Superior temporal gyrus (tissue), 1 donor: ENCODE measurements at regions not wholly inside any gene's neighbourhood (a gene's known extent, or its start where the extent isn't known, plus 50 kb on each side); places are given as distances from the start of the nearest gene placed in this dataset.
"Not testable (repeated sequence)": the region's sequence is repeated elsewhere in the genome, so short reads cannot be mapped to it uniquely, and the experiment has no call there.

ENCODE experiments used
- DNase-seq: peaks from one replicate; pipeline ENCODE4 v3.0.0-alpha.2; 2016; ENCODE audit errors: extremely low spot score

DNA sequence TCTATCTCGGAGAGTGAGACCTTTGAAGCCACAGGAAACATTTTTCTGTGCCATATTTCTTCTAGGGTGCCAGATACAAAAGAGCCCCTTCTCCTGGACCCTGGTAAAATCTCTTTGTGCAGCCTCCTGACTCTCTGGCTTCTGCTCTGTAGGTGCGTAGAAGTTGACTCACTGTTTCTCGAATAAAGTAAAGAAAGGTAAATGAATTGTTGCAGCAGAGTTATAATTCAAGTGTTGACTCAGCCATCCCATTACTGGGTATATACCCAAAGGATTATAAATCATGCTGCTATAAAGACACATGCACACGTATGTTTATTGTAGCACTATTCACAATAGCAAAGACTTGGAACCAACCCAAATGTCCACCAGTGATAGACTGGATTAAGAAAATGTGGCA is 371.0 kb downstream of the OSTF1 start:
- DNase-seq: not testable (repeated sequence)

DNA sequence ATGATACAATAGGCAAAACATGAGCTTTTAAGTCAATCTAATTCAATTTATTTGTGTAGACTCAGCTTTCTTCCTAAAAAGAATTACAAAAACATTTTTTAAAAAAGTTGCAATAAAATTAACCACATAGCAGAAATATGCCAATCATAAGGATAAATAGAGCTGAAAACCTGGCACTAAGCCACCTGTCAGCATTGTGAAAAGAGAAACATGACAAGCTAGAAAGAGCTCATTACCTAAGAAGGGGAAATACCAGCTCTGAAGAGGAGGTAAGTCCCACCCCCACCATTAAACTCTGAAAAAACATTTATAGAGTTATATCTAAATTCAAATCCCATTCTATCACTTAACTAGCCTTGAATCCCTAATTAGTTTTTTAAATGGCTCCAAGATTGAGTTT is 372.9 kb downstream of the OSTF1 start:
- no peak for DNase-seq

DNA sequence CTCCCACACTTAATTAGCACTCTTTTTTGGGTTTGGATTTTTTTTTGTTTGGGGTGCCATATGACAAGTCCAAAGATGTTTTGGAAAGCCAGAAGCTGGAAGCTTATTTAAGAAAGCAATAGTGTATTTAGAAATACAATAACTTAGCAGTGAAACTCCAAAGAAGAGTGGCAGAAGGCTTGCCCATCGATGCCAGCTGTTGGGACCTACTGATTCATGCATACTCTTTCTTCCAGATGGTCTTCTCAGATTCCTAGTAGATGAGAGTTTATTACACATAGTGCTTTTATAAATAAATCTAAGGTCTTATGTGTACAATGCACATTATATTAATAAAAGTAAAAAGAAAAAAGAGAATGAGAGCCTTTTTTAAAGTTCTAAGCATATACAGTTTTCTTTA is 374.6 kb downstream of the OSTF1 start:
- no peak for DNase-seq

DNA sequence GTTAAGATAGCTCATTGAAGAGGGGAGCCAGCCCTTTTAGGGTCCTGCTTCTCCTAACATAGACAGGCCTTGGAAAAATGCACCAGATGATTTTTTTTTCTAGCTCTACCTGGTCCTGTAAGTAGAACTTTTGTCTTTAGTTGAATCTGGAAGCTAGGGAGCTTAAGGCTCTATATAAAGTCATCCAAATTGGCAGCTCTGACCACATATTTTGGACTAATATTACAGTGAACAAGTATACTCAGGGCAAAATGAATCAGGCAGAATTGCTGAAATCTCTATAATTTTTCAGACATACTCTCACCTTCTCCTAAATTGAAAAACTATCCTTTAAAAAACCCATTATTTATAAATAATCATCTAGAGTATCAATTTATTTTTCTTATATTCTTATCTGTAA is 375.6 kb downstream of the OSTF1 start:
- DNase-seq: no peak

DNA sequence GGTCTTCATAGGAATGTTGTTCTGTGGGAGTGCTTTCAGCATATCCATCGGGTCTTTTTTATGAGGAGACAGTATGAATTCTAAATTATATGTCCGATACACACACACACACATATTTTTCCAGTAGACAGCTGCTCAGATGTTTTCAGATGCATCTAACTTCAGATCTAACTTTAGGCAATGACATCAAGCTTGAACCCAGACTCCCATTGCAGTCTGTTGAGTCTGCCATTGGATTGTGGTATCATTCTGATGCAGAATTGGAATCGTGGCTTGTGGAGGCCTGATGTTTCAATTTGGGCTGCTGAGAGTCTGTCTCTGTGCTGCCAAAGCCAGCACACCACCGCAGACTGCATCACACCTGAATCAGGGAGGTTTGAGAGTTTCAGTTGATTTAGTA is 376.4 kb downstream of the OSTF1 start:
- no peak for DNase-seq

DNA sequence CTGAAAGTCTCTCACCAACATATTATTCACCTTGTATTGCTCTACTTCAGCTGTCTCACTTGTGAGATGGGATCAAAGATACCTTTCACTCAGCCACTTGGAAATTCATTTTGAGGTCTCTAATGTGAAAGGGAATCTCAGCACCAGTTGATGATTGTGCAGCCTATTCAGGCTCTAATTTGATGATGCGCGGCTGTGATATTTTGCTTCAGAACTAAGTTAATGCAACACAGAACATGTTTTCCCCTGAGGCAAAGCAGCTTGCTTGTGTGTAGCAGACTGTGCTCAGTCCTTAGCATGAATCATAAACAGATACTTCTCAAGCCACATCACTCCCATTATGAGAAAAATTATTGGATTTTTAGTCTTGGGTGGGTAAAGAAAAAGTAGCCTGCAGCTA is 378.8 kb downstream of the OSTF1 start:
- DNase-seq: no peak

DNA sequence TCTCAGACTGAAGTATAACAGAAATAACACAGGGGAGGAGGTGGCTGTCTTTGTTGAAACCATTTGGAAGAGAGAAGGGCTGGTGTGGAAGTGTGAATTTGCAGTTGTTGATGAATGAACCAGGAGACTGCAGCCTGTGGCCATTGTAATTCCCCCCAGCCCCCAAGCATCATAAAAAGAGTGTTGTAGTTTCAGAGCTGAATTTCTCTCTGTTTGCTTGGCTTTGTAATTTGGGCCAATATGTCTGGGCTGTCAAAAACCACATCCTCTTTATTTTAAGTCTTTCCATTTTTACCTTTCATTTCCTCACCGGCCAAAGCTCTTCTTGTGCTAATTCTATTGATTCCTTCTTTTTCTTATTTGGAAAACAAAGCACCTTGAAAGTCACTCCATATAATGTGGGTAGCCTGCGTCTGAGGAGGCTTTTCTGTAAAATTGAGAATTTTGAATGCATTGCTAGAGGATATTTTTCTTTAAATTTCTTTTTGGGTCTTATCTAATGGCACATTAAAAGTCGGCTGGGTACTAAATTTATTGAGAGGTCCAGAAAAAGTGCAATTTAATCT is 383.3 kb downstream of the OSTF1 start:
- no peak for DNase-seq

DNA sequence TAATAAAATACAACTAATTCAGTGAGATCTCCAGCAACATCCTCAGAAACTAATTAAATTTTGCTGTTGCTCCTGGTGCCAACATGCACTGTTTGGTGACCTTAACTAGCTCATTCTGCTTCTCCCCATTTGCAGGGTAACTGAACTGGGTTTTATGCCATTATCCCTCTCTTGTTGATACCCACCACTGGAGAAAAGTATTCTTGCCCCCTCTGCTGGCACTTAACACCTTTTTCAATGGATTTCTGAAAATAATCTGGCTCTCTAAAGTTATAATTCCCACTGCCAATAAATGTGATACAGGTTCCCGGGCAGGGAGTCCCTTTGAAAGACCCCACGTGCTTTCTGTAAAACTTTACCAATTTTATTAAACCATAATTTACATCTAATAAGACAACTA is 394.3 kb downstream of the OSTF1 start:
- DNase-seq: no peak

DNA sequence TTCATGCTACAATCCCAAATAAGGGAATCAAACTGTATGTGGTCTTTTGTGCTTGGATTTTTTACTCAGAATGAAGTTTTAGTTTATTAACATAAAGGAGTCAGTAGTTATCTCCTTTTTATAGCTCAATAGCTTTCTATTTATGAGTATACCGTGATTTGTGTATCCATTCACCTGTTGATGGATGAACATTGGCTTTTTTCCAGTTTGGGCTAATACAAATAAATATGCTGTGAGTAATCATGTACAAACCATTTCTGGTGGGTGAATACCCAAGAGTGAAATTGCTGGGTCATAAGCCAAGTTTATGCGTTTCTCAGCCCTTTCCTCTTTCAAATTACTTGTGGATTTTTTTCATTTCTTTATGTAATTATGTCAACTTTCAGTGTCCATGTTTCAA is 395.3 kb downstream of the OSTF1 start:
- no peak for DNase-seq

DNA sequence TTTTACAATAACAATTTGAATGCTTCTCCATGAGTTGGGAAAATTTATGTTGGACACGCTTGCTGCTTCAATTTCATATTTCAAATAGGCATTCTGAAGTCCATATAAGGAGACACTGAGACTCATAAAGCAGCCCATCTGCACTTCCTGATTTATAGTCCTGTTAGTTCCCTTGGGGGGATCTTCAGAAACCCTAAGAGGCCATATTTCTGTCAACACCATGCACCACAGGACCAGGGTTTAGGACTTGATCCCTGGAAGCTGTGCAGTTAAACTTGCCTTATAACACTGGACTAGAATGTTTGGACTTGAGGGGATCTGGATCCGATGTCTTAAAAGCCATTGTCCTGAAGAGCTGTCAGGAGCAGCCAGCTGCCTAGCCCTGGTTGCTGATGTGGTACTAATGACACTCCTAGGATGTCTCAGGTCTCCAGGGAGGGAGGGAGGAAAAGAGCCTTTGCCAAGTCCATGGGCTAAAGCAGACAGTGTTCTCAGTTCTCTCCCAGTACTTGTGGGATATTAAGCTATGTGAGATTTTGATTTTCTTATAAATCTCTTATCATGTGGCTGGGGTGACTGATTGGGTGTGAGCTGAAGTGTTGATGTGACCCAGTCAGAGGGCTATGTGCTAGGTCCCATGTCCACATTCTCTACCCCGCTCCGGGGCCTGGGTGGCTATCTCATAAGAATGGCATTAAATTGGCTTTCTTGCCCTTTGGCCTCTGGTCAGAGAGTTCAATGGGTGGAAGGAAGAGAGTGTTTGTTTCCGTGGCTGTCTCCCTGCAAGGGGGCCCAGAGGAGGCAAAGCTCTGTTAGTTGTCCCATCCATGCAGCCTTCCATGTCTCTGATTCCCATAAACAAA is 399.8 kb downstream of the OSTF1 start:
- DNase-seq: no peak

DNA sequence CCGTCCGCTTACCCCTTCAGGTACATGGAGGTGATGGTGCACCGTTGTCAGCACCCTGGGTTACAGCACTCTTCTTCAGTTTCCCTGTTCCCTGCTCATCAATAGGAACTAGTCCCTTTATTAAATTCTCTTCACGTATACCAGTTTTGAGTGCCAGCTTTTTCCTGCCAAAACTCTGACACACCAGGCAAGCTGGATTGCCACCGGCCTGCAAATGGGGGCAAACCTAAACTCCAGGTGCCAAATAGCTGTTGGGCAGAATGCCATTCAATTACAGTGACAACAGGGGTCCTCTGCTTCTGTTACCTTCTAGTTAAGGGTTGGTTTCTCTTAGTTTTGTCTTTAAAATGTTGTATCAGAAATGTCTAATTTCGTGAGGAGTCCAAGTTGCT is 400.4 kb downstream of the OSTF1 start:
- peak; percentile 21 for DNase-seq

DNA sequence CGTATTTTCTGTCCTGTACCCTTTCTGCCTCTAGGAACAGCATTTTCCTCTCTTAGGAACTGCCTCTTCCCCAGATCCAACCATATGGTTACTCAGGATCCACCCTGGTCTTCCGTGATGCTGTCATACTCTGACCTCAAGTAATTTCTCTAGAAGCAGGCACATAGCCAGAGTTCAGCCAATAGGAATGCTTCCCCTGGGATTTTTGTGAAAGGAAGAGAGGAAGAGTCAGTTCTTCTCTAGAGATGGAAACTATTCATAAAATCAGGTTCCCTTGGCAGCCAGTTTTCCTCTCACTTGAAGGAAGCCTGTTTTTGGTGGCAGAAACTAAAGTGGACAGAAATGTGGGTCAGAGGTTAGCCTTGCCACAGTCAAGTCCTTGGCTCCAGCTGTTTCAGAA is 400.1 kb upstream of the PCSK5 start:
- no peak for DNase-seq

DNA sequence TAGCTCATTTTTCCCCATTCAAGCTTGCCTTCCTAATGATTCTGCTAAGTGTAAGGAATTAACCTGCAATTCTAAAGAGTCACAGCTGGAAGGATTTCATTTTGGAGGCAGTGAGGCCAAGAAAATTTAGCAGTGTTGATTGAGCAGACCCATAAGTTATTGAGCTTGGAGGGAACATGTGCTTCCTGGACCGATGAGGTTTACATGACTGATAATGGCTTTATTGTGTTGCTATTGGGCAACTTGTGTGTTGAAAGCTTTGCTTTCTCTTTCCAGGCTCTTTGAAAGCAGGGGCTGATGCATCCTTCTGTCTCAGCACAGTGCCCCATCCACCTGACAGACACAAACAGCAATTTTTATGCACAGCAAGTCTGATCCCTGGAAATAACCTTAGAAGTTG is 398.9 kb upstream of the PCSK5 start:
- no peak for DNase-seq

DNA sequence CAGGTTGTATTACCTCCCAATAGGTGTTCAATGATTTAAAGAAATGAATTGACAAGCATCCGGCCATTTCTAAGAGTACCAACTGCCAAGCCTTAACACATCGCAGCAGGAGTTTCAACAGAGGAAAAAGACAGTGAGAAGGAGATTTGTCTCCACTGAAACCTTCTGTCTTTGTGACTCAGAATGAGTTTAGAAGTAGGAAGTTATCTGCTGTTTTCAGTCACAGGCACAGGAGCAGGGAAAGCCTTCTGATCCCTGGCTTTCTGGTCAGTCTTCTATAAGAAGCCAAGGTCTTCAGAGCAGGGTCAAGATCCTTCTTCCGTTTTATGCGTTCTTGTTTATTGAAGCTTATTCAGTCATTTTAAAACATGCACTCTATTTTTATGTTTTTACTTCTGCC is 390.7 kb upstream of the PCSK5 start:
- no peak for DNase-seq

DNA sequence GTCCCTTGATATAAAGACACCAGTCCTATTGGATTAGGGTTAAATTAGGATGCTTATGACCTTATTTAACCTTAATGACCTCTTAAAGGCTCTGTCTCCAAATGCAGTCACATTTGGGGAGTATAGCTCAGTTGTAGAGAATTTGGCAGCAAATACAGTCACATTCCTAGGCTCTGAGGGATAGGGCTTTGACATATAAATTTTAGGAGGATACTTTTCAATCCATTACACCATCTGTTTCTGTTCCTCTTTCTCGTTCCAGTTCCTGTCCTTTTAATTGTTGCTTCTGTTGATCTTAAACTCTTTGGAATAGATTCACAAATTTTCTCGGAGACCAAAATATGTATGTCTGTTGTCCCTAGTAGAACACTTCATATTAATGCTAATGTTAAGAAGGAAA is 390.0 kb upstream of the PCSK5 start:
- no peak for DNase-seq

DNA sequence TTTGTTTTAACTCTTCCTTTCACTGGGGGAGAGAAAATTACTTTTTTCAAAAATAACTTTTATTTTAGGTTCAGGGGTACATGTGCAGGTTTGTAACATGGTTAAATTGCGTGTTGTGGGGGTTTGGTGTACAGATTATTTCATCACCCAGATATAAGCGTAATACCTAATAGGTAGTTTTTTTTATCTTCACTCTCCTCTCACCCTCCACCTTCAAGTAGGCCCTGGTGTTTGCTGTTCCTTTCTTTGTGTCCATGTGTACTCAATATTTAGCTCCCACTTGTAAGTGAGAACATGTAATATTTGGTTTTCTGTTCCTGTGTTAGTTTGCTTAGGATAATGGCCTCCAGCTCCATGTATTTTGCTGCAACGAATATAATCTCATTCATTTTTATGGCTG is 389.5 kb upstream of the PCSK5 start:
- not testable (repeated sequence) for DNase-seq

DNA sequence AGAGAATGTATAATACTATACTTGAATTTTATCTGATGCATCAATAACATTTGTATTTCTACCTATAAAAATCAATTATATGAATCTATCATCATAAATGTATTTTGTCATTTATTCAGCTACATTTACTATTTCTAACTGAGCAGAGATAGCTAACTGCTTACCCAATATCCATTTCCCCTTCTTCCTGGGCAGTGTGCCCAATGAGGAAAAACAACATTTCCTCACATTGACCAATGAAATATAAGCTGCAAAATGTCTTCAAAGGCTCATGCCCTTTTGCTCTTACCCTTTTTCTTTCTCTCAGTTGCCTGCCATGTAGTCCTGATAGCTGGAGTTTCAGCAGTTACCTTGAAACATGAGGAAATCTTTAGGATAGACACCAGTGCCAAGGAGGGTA is 385.8 kb upstream of the PCSK5 start:
- no peak for DNase-seq

DNA sequence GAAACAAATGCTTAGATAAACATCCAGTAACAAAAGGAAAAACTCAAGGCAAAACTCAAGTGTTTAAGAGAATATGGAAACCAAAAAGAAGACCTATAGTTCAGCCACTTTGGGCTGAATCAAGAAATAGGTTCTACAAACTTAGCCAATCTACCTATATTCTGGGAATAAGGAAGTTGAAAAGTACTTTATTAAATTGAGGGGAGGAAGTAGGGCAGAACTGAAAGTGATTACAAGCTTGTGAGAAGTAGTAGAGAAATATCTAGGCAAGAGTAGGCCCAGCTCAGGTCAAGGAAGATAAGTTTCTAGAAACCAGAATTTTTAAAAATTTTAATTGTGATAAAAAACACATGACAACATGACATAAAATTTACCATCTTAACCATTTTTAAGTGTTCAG is 384.8 kb upstream of the PCSK5 start:
- no peak for DNase-seq

DNA sequence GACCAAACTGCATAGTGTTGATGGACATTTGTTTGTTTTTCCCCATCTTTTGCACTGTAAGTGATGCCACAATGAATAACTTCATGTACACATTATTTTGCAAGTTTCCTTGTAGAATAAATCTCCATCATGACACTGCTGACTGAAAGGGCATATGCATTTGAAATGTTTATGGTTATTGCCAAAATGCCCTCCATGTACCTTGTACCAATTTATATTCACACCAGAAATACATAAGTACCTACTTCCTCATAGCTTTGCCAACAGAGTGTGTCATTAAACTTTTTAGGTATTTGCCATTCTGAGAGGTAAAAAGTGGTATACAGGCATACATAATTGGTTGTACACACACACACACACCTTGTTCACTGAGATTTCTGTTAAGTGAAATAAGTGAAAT is 361.0 kb upstream of the PCSK5 start:
- no peak for DNase-seq

DNA sequence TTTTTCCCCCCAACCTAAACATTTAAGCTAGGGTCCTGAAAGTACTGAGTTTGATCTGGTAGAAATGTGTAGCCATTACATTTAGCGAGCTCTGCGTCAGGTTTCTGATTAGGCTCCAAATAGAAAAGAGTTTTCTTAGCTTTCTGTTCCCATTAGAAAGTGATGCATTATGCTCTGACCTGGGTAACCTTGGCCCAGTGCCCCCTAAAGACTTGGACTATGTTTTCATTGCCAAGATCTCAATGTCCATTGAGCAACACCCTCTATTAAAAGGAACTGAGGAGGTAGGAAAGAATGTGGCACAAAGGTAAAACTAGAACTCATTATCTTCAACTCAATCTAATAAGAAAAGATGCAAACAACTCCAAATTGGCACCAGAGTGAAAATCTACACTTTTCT is 358.9 kb upstream of the PCSK5 start:
- no peak for DNase-seq

DNA sequence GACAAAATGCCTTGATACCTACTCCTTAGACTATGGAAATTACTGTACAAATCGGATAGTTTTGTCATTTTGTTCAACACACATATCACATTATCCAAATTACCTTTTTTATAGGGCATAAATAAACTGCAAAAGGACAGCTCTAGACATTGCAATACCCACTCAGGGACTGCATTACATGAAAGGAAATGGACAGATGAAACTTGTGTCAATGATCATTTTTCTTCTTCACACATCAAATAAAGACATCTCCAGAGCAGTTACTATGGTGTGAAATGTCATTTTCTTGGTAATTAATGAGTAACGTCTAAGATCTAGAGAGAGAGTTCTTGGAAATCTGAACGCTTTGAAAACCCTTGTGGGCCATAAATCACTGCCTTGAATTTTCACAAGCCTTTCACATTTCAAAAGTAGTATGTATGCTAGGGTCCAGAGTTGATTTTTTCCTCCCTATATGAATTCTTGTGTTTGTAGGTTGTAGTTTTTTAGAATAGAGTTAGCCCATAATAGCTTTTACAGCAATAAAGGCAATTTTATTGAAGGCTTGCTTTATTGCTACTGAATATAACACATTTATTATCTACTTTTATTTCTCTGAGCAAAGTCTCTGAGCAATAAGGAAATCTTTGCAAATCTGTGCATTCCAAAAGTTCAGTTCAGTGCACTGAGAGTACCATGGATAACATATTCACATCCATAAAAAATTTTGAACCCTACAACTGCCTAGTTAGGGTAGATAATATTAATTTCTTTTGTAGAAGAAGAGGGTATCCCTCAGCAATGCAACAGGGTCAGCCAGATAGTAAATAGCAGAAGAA is 358.0 kb upstream of the PCSK5 start:
- no peak for DNase-seq

DNA sequence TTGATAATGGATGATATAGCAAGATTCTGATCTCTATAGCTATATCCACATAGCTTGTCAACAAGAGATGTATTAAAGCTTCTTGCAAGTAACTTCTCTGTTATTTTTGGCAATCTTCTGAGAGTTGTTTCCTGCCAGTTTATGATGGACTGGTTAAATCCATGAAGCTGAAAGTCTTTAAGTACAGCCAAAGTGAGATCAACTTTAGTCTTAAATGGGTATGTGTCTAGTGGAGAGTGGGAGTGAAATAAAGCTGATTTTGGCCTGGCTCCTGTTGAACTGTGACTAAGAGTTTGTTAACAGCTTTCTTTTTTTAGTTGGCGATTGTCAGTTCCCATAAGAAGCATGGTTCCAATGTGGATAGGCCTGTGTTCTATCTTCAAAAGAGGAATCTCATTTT is 350.9 kb upstream of the PCSK5 start:
- peak; percentile 26 for DNase-seq

DNA sequence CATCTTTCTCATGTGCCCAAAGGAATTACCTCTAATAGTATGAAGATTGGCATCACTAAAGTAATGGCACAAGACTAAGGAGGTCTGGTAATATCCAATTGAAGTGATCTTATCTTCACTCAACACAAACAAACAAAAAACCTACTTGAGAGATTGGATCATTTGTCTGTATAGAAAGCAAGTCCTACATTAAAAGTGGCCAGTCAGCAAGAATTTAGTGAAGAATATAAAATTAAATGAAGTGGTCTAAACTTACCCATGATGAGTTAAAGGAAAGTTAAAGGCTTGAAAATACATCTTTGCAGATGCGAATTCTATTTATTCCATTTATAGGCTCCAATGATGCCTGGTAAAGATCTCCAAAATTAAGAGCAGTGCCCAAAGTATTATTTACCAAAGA is 350.3 kb upstream of the PCSK5 start:
- DNase-seq: no peak
